HUES6 (cell line): ENCODE measurements at regions not wholly inside any gene's neighbourhood (a gene's known extent, or its start where the extent isn't known, plus 50 kb on each side); places are given as distances from the start of the nearest gene placed in this dataset.

Source experiments
- H3K27ac ChIP-seq: 2 replicates; pipeline ENCODE4 v1.7.0; 2013; ENCODE audit warnings: low read depth, mild to moderate bottlenecking, low read length, inconsistent platforms
- H3K27me3 ChIP-seq: 2 replicates; pipeline ENCODE4 v1.6.1; 2013; ENCODE audit warnings: low read length; ENCODE audit not compliant: control insufficient read depth, insufficient read depth
- H3K36me3 ChIP-seq: 2 replicates; pipeline ENCODE4 v1.6.1; 2013; ENCODE audit warnings: low read length; ENCODE audit not compliant: control insufficient read depth, insufficient read depth
- H3K4me1 ChIP-seq: 2 replicates; pipeline ENCODE4 v1.6.1; 2013; ENCODE audit warnings: low read length; ENCODE audit not compliant: control insufficient read depth, insufficient read depth
- H3K4me3 ChIP-seq: 2 replicates; pipeline ENCODE4 v1.5.1; 2013; ENCODE audit warnings: low read depth, low read length
- H3K9ac ChIP-seq: one replicate; pipeline ENCODE4 v1.6.1; 2013; ENCODE audit warnings: mild to moderate bottlenecking, low read length
- H3K9me3 ChIP-seq: 2 replicates; pipeline ENCODE4 v1.6.1; 2013; ENCODE audit warnings: low read depth, low read length; ENCODE audit not compliant: control insufficient read depth, insufficient read depth

GRCh38 chr4:156596026-156596425 is 375.6 kb downstream of the PDGFC start:
- Histone ChIP-seq H3K27ac (no peak overlapping the region), H3K27me3 (no peaks in the 10 kb centered on the region), H3K4me3 (no peak overlapping the region), H3K36me3 (no peaks in the 10 kb centered on the region), H3K4me1 (peaks cover 18% of the 10 kb centered on the region), H3K9ac (no peak overlapping the region), H3K9me3 (peaks cover 3% of the 10 kb centered on the region; the same call in 1 of the 2 replicates)

GRCh38 chr4:156595041-156595440 is 376.6 kb downstream of the PDGFC start:
- Histone ChIP-seq H3K4me1 (peaks cover 18% of the 10 kb centered on the region), H3K9ac (no peak overlapping the region), H3K4me3 (no peak overlapping the region), H3K36me3 (no peaks in the 10 kb centered on the region), H3K27me3 (no peaks in the 10 kb centered on the region), H3K27ac (no peak overlapping the region), H3K9me3 (peaks cover 3% of the 10 kb centered on the region; the same call in 1 of the 2 replicates)

GRCh38 chr4:156594624-156595023 is 377.0 kb downstream of the PDGFC start:
- no peak overlapping the region for H3K27ac ChIP-seq
- H3K4me1 ChIP-seq, result peaks cover 15% of the 10 kb centered on the region

DNA sequence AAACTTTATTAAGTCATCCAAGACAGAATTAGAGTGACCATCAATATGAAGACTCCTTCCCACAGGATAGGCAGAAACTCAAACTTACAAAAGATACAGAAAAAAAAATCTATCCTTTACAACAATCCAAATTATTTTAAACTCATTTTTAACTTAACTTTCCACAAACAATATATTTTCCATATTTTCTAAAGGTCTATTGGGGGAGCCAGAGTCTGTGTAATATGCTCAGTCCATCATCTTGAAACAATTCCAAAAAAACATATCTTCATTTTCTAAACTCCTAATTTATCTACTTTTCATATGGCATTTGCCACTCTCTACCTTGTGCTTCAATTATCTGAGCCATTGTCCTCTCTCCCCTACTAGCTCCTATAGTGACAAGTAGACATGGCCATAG is 378.1 kb downstream of the PDGFC start:
- no peak overlapping the region for H3K4me3 ChIP-seq
- H3K9me3 ChIP-seq, result no peaks in the 10 kb centered on the region
- H3K9ac ChIP-seq, result no peak overlapping the region
- no peak overlapping the region for H3K27ac ChIP-seq
- H3K4me1 ChIP-seq, result peaks cover 12% of the 10 kb centered on the region
- H3K27me3 ChIP-seq, result no peaks in the 10 kb centered on the region
- no peaks in the 10 kb centered on the region for H3K36me3 ChIP-seq

More at GRCh38 chr4:156594624-156595023, 377.0 kb downstream of the PDGFC start:
- no peak overlapping the region for H3K4me3 ChIP-seq
- no peaks in the 10 kb centered on the region for H3K36me3 ChIP-seq
- H3K27me3 ChIP-seq, result no peaks in the 10 kb centered on the region
- no peak overlapping the region for H3K9ac ChIP-seq
- peaks cover 1% of the 10 kb centered on the region; the same call in 1 of the 2 replicates for H3K9me3 ChIP-seq

DNA sequence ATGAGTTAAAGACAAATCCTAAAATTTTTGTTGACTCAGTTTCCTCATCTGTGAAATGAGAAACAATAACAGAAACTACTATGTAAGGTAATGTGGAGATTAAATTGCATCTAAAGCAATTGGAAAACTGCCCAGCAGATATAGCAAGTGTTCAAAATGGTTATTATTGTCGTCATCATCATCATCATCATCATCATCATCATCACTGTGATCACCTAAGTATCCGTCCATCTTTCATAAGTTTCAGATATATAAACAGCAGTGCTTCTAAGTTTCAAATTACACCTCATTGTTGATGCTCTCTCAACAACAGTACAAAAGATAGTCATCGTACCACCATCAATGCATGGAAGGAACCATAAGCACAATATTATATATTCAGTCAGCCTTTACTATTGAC is 379.9 kb downstream of the PDGFC start:
- H3K4me3 ChIP-seq, result no peak overlapping the region
- no peaks in the 10 kb centered on the region for H3K36me3 ChIP-seq
- no peaks in the 10 kb centered on the region for H3K9me3 ChIP-seq
- no peaks in the 10 kb centered on the region for H3K4me1 ChIP-seq
- H3K27me3 ChIP-seq, result no peaks in the 10 kb centered on the region
- H3K9ac ChIP-seq, result no peak overlapping the region
- no peak overlapping the region for H3K27ac ChIP-seq

- H3K9ac ChIP-seq, result no peak overlapping the region
- H3K36me3 ChIP-seq, result no peaks in the 10 kb centered on the region
- H3K27me3 ChIP-seq, result no peaks in the 10 kb centered on the region
- no peak overlapping the region for H3K4me3 ChIP-seq
- no peaks in the 10 kb centered on the region for H3K9me3 ChIP-seq
- H3K27ac ChIP-seq, result no peak overlapping the region
- H3K4me1 ChIP-seq, result no peaks in the 10 kb centered on the region
These were observed 387.5 kb downstream of the PDGFC start for GRCh38 chr4:156584100-156584499.

- H3K4me3 ChIP-seq, result no peak overlapping the region
- H3K9ac ChIP-seq, result no peak overlapping the region
- no peaks in the 10 kb centered on the region for H3K9me3 ChIP-seq
- H3K27ac ChIP-seq, result no peak overlapping the region
- no peaks in the 10 kb centered on the region for H3K4me1 ChIP-seq
- no peaks in the 10 kb centered on the region for H3K36me3 ChIP-seq
- H3K27me3 ChIP-seq, result no peaks in the 10 kb centered on the region
These were observed 388.3 kb downstream of the PDGFC start for GRCh38 chr4:156583265-156583664.

DNA sequence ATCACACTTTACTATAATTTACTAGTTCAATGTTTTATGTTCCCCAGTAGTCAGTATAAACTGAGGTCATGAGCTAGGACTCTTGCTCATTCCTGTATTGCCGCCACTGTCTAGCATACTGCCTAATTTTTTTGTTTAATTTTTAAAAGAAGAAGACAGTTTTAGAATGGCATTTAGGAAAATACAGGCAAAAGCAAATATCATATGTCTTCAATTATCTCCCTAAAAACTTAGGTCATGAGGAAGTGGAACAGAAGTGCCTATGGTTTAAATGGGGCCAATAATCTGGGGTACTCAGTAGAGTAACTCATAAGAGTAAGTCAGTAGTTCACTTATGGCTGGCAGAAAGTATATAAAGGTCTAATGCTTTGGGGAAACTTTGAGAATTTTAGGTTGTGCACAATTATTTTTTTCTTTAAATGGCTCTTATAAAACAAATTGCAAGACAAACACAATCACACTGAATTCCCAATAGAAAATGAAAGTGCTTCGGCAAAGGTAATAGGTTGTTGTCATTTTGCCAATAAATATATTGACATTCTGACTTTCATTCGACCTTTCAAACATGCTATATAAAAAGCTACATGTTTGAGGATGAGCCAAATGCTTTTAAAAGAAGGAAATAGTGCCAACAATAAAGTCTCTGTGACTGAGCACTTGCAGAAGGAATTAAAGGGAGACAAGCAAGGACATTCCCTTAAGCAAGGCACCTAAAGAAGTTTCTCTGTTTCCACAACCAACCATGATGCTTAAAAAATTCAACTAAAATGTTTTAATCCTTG is 390.1 kb downstream of the PDGFC start:
- Histone ChIP-seq H3K27ac (no peak overlapping the region), H3K36me3 (no peaks in the 10 kb centered on the region), H3K27me3 (no peaks in the 10 kb centered on the region), H3K9ac (no peak overlapping the region), H3K4me1 (no peaks in the 10 kb centered on the region), H3K4me3 (no peak overlapping the region), H3K9me3 (no peaks in the 10 kb centered on the region)

- Histone ChIP-seq H3K9me3 (no peaks in the 10 kb centered on the region), H3K27me3 (no peaks in the 10 kb centered on the region), H3K36me3 (no peaks in the 10 kb centered on the region), H3K27ac (no peak overlapping the region), H3K4me3 (no peak overlapping the region), H3K9ac (no peak overlapping the region), H3K4me1 (no peaks in the 10 kb centered on the region)
These were observed 392.9 kb downstream of the PDGFC start for GRCh38 chr4:156578713-156579112.

- Histone ChIP-seq H3K4me3 (no peak overlapping the region), H3K27ac (no peak overlapping the region), H3K9me3 (no peaks in the 10 kb centered on the region), H3K36me3 (no peaks in the 10 kb centered on the region), H3K4me1 (no peaks in the 10 kb centered on the region), H3K9ac (no peak overlapping the region), H3K27me3 (no peaks in the 10 kb centered on the region)
These were observed 393.6 kb downstream of the PDGFC start for GRCh38 chr4:156578005-156578404.

DNA sequence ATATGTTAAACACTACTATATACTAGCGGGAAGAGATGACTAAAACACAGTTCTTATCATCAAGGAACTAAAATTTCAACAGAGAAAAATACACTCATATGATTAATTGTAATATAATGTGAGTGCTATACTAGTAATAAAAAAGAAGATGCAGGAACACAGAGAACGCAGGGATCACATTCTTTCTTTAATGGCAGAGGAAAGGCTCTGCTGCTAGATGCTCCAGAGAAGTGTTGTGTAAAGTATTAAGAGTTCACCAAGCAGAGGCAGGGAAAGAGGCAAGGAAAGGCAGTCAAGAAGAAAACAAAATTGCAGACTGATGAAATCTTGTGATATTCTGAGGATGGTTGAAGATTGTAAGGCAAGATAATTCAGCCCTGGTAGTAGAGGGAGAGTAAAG is 394.7 kb downstream of the PDGFC start:
- Histone ChIP-seq H3K9ac (no peak overlapping the region), H3K4me3 (no peak overlapping the region), H3K36me3 (no peaks in the 10 kb centered on the region), H3K4me1 (no peaks in the 10 kb centered on the region), H3K9me3 (no peaks in the 10 kb centered on the region), H3K27ac (no peak overlapping the region), H3K27me3 (no peaks in the 10 kb centered on the region)
